ENCODE measurements at regions not wholly inside any gene's neighbourhood (a gene's known extent, or its start where the extent isn't known, plus 50 kb on each side); places are given as distances from the start of the nearest gene placed in this dataset.
A peak's percentile ranks its signal among the peaks of the same experiment; 100 is the strongest.

DNA sequence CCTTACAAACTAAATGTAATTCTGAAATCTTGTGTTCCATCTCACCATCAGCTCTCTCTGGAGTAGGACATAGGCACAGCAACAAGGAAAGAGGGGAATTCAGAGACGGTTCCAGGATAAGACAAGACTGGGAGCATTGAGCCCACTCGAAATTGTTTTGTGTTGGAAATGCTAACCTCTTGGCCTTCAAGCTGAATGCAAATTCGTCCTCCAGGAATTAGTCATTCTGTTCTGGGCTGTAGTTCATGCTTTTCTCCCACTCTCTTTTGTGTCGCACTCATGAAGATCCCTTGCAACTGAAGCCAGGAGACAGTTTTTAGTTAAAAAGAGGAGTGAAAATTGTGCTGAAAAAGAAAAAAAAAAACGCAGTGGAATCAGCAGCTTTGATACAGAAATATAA, 121.7 kb upstream of the SEMA6A start:
- H3K9ac ChIP-seq (ENCODE audit: low read length): no peak overlapping the region
- H3K27ac ChIP-seq (ENCODE audit: low read length): no peak overlapping the region
- no peaks in the 10 kb centered on the region for H3K36me3 ChIP-seq (replicated peaks; ENCODE audit: low read depth, low read length)
- no peaks in the 10 kb centered on the region for H3K9me3 ChIP-seq (ENCODE audit: insufficient read depth, low read length)
- no peaks in the 10 kb centered on the region for H3K79me2 ChIP-seq (ENCODE audit: low read length)
- peak overlapping the region; percentile 42; the same call in 1 of the 2 replicates for H3K4me3 ChIP-seq (ENCODE audit: low read length)
- peak overlapping the region; percentile 74 for H3K4me2 ChIP-seq (ENCODE audit: low read length)
- peaks cover 41% of the 10 kb centered on the region for H3K4me1 ChIP-seq (ENCODE audit: low read length)
- no peak overlapping the region for H2AFZ ChIP-seq (ENCODE audit: low read depth, low read length)
- TF ChIP-seq, protein P1, sequence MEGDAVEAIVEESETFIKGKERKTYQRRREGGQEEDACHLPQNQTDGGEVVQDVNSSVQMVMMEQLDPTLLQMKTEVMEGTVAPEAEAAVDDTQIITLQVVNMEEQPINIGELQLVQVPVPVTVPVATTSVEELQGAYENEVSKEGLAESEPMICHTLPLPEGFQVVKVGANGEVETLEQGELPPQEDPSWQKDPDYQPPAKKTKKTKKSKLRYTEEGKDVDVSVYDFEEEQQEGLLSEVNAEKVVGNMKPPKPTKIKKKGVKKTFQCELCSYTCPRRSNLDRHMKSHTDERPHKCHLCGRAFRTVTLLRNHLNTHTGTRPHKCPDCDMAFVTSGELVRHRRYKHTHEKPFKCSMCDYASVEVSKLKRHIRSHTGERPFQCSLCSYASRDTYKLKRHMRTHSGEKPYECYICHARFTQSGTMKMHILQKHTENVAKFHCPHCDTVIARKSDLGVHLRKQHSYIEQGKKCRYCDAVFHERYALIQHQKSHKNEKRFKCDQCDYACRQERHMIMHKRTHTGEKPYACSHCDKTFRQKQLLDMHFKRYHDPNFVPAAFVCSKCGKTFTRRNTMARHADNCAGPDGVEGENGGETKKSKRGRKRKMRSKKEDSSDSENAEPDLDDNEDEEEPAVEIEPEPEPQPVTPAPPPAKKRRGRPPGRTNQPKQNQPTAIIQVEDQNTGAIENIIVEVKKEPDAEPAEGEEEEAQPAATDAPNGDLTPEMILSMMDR (IDR thresholded peaks at IDR 0.05; ENCODE audit: low read depth, low read length): no peak
- TF ChIP-seq EZH2phosphoT487 (IDR thresholded peaks at IDR 0.05; ENCODE audit: low read depth): no peak
- no peaks in the 10 kb centered on the region for H3K27me3 ChIP-seq (ENCODE audit: low read depth, low read length)
- H4K20me1 ChIP-seq (ENCODE audit: insufficient read depth, low read length): no peaks in the 10 kb centered on the region

DNA sequence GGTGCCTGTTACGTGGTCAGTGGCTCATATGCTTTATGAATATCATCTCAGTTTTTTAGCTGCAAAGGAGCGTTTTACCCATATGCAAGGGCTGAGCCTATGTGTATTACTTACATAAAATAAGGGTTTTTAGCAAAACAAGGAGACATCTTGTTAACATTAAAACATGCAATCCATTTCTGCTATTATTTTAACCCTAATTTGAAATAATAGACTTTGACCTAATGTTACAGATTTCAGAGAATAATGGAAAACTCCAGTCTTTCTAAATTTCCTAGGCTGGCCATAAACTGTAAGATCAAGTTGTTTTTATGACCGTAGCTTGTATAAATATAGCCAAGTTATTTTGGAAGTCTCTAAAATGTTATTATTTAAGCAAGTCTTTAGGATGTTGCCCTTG, 121.1 kb upstream of the SEMA6A start:
- H3K27ac ChIP-seq (ENCODE audit: low read length): no peak overlapping the region
- TF ChIP-seq, protein P1 (IDR thresholded peaks at IDR 0.05; ENCODE audit: low read depth, low read length): no peak
- H3K27me3 ChIP-seq (ENCODE audit: low read depth, low read length): no peaks in the 10 kb centered on the region
- H3K79me2 ChIP-seq (ENCODE audit: low read length): no peaks in the 10 kb centered on the region
- peaks cover 40% of the 10 kb centered on the region for H3K4me1 ChIP-seq (ENCODE audit: low read length)
- H3K4me3 ChIP-seq (ENCODE audit: low read length): peak overlapping the region; percentile 42; the same call in 1 of the 2 replicates
- no peaks in the 10 kb centered on the region for H3K9me3 ChIP-seq (ENCODE audit: insufficient read depth, low read length)
- H4K20me1 ChIP-seq (ENCODE audit: insufficient read depth, low read length): no peaks in the 10 kb centered on the region
- no peaks in the 10 kb centered on the region for H3K36me3 ChIP-seq (replicated peaks; ENCODE audit: low read depth, low read length)
- peak overlapping the region; percentile 74 for H3K4me2 ChIP-seq (ENCODE audit: low read length)
- H3K9ac ChIP-seq (ENCODE audit: low read length): no peak overlapping the region
- no peak overlapping the region for H2AFZ ChIP-seq (ENCODE audit: low read depth, low read length)

DNA sequence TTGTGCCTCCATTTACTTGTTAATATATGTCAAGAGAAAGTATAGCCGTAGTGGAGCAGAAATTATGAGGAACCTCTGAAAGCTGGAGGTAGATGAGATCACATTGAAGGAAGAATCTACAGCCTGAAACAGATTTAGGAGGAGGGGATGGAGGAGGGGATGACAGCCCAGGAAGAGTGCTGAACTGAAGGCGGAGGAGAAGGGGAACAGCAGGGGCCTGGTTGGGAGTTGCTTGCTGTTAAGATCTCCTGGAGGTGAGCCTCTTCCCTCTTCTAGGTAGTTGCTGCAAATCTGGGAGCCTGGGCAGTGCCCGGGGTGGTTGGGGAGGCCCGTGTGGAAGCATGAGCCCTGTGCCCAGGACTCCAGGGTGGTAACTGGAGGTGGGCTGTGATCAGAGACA, 111.8 kb upstream of the SEMA6A start:
- H3K4me3 ChIP-seq (ENCODE audit: low read length): no peak overlapping the region
- H3K4me1 ChIP-seq (ENCODE audit: low read length): peaks cover 26% of the 10 kb centered on the region
- no peak overlapping the region for H3K27ac ChIP-seq (ENCODE audit: low read length)
- H3K36me3 ChIP-seq (replicated peaks; ENCODE audit: low read depth, low read length): no peaks in the 10 kb centered on the region
- no peak overlapping the region for H3K4me2 ChIP-seq (ENCODE audit: low read length)
- H3K9ac ChIP-seq (ENCODE audit: low read length): no peak overlapping the region
- H2AFZ ChIP-seq (ENCODE audit: low read depth, low read length): no peak overlapping the region
- no peak for TF ChIP-seq EZH2phosphoT487 (IDR thresholded peaks at IDR 0.05; ENCODE audit: low read depth)
- TF ChIP-seq, protein P1 (IDR thresholded peaks at IDR 0.05; ENCODE audit: low read depth, low read length): no peak
- no peaks in the 10 kb centered on the region for H3K9me3 ChIP-seq (ENCODE audit: insufficient read depth, low read length)
- H4K20me1 ChIP-seq (ENCODE audit: insufficient read depth, low read length): no peaks in the 10 kb centered on the region
- H3K79me2 ChIP-seq (ENCODE audit: low read length): no peaks in the 10 kb centered on the region
- H3K27me3 ChIP-seq (ENCODE audit: low read depth, low read length): no peaks in the 10 kb centered on the region

DNA sequence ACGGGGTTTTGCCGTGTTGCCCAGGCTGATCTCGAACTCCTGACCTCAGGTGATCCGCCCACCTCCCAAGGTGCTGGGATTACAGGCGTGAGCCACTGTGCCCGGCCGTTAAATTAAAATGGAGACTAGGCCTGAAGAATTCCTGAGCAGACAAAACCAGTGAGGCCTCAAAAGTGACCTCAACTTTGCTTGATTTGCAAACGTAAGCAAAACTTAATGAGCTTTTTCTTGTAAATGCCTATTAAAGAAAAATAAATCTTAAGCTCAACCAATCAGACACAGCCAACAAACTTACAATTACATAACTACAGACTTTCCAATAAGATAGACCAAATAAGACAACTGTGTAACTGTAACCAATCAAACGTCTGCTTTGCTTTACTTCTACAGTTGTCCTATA, 111.3 kb upstream of the SEMA6A start:
- Histone ChIP-seq H3K4me1 (ENCODE audit: low read length) (peaks cover 31% of the 10 kb centered on the region), H3K36me3 (replicated peaks; ENCODE audit: low read depth, low read length) (no peaks in the 10 kb centered on the region), H3K4me3 (ENCODE audit: low read length) (no peak overlapping the region), H4K20me1 (ENCODE audit: insufficient read depth, low read length) (no peaks in the 10 kb centered on the region), H3K27ac (ENCODE audit: low read length) (no peak overlapping the region), H3K27me3 (ENCODE audit: low read depth, low read length) (no peaks in the 10 kb centered on the region), H3K9me3 (ENCODE audit: insufficient read depth, low read length) (no peaks in the 10 kb centered on the region), H2AFZ (ENCODE audit: low read depth, low read length) (no peak overlapping the region), H3K79me2 (ENCODE audit: low read length) (no peaks in the 10 kb centered on the region), H3K4me2 (ENCODE audit: low read length) (no peak overlapping the region), H3K9ac (ENCODE audit: low read length) (no peak overlapping the region)
- TF ChIP-seq, protein P1 (IDR thresholded peaks at IDR 0.05; ENCODE audit: low read depth, low read length): no peak
- no peak for TF ChIP-seq EZH2phosphoT487 (IDR thresholded peaks at IDR 0.05; ENCODE audit: low read depth)

All from OCI-LY3 (cell line).